Activated naive CD4-positive, alpha-beta T cell treated with anti-CD3 and anti-CD28 coated beads, Interleukin-2, amount 50 U/mL, for 72 hours (primary cell): ENCODE measurements at regions not wholly inside any gene's neighbourhood (a gene's known extent, or its start where the extent isn't known, plus 50 kb on each side); places are given as distances from the start of the nearest gene placed in this dataset.

ENCODE experiments used
- ATAC-seq, 2 donors: fragments of 150-1000 bp; cut with Tn5 transposase; 2 replicates each; pipeline ENCODE4 v1.10.0; 2021; ENCODE audit warnings: mild to moderate bottlenecking in 2 of 2, moderate library complexity in 2 of 2
- DNase-seq, 2 donors: peaks; one replicate each; pipeline ENCODE4 v3.0.0; 2021 to 2022; ENCODE audit warnings: low spot score in 2 of 2
- H3K27ac Mint-ChIP-seq, 2 donors: one replicate each; pipeline ENCODE4 v1.8.0; 2022; ENCODE audit warnings: mild to moderate bottlenecking in 2 of 2, mixed read lengths in 2 of 2
- H3K36me3 Mint-ChIP-seq, 2 donors: one replicate each; pipeline ENCODE4 v1.8.0; 2022; ENCODE audit warnings: mixed read lengths in 2 of 2
- H3K9me3 Mint-ChIP-seq, 2 donors: one replicate each; pipeline ENCODE4 v1.8.0; 2022; ENCODE audit warnings: mixed read lengths in 2 of 2

GRCh38 chr7:22586101-22586785 lies 86.3 kb upstream of the STEAP1B start:
- DNase-seq (no peak), ATAC-seq (peak; percentile 22 to 48)
- H3K9me3 Mint-ChIP-seq = no peaks in the 10 kb centered on the region
- H3K36me3 Mint-ChIP-seq = no peaks in the 10 kb centered on the region
- no peak overlapping the region for H3K27ac Mint-ChIP-seq

GRCh38 chr7:22584179-22584578 lies 84.2 kb upstream of the STEAP1B start:
- Mint-ChIP-seq H3K36me3 (no peaks in the 10 kb centered on the region), H3K9me3 (peaks cover 0 to 7% of the 10 kb centered on the region in 2 donors), H3K27ac (no peak overlapping the region)
- no peak for ATAC-seq
- no peak for DNase-seq

- ATAC-seq (no peak), DNase-seq (no peak)
- H3K9me3 Mint-ChIP-seq = peaks cover 0 to 11% of the 10 kb centered on the region in 2 donors
- H3K36me3 Mint-ChIP-seq = no peaks in the 10 kb centered on the region
- H3K27ac Mint-ChIP-seq = no peak overlapping the region
These were observed 83.1 kb upstream of the STEAP1B start for GRCh38 chr7:22582863-22583622.

GRCh38 chr7:22581099-22581498 lies 81.1 kb upstream of the STEAP1B start:
- ATAC-seq = no peak
- no peak for DNase-seq
- no peak overlapping the region for H3K27ac Mint-ChIP-seq
- H3K9me3 Mint-ChIP-seq = peaks cover 0 to 11% of the 10 kb centered on the region in 2 donors
- peaks cover 0 to 5% of the 10 kb centered on the region in 2 donors for H3K36me3 Mint-ChIP-seq

GRCh38 chr7:22579961-22580360 lies 80.0 kb upstream of the STEAP1B start:
- H3K36me3 Mint-ChIP-seq = peaks cover 0 to 5% of the 10 kb centered on the region in 2 donors
- no peak overlapping the region for H3K27ac Mint-ChIP-seq
- DNase-seq (no peak), ATAC-seq (no peak)
- peaks cover 0 to 11% of the 10 kb centered on the region in 2 donors for H3K9me3 Mint-ChIP-seq

GRCh38 chr7:22578007-22578733 lies 78.2 kb upstream of the STEAP1B start:
- DNase-seq (no peak), ATAC-seq (no peak)
- H3K9me3 Mint-ChIP-seq = peaks cover 0 to 11% of the 10 kb centered on the region in 2 donors
- H3K27ac Mint-ChIP-seq = no peak overlapping the region
- H3K36me3 Mint-ChIP-seq = peaks cover 0 to 5% of the 10 kb centered on the region in 2 donors

GRCh38 chr7:22577470-22578001 lies 77.5 kb upstream of the STEAP1B start:
- ATAC-seq (no peak), DNase-seq (no peak)
- peaks cover 0 to 5% of the 10 kb centered on the region in 2 donors for H3K36me3 Mint-ChIP-seq
- peaks cover 0 to 11% of the 10 kb centered on the region in 2 donors for H3K9me3 Mint-ChIP-seq
- H3K27ac Mint-ChIP-seq = no peak overlapping the region

GRCh38 chr7:22576612-22577469 lies 76.9 kb upstream of the STEAP1B start:
- DNase-seq (no peak), ATAC-seq (no peak)
- peaks cover 0 to 5% of the 10 kb centered on the region in 2 donors for H3K36me3 Mint-ChIP-seq
- H3K27ac Mint-ChIP-seq = no peak overlapping the region
- H3K9me3 Mint-ChIP-seq = peaks cover 0 to 11% of the 10 kb centered on the region in 2 donors

- H3K27ac Mint-ChIP-seq = no peak overlapping the region
- H3K36me3 Mint-ChIP-seq = peaks cover 0 to 5% of the 10 kb centered on the region in 2 donors
- peaks cover 0 to 11% of the 10 kb centered on the region in 2 donors for H3K9me3 Mint-ChIP-seq
- no peak for ATAC-seq
- DNase-seq = no peak
These were observed 74.9 kb upstream of the STEAP1B start for GRCh38 chr7:22574754-22575520.

GRCh38 chr7:22572937-22573336 lies 72.9 kb upstream of the STEAP1B start:
- no peak for ATAC-seq

GRCh38 chr7:22572292-22572691 lies 72.3 kb upstream of the STEAP1B start:
- Mint-ChIP-seq H3K9me3 (no peaks in the 10 kb centered on the region), H3K36me3 (no peaks in the 10 kb centered on the region), H3K27ac (no peak overlapping the region)
- DNase-seq = no peak
- ATAC-seq = no peak

More at GRCh38 chr7:22572937-22573336, 72.9 kb upstream of the STEAP1B start:
- Mint-ChIP-seq H3K9me3 (no peaks in the 10 kb centered on the region), H3K27ac (no peak overlapping the region), H3K36me3 (peaks cover 0 to 5% of the 10 kb centered on the region in 2 donors)
- DNase-seq = no peak

GRCh38 chr7:22571766-22572165 lies 71.8 kb upstream of the STEAP1B start:
- Mint-ChIP-seq H3K9me3 (no peaks in the 10 kb centered on the region), H3K36me3 (no peaks in the 10 kb centered on the region), H3K27ac (no peak overlapping the region)
- no peak for ATAC-seq
- no peak for DNase-seq

GRCh38 chr7:22569586-22570321 lies 69.8 kb upstream of the STEAP1B start:
- Mint-ChIP-seq H3K27ac (no peak overlapping the region), H3K36me3 (no peaks in the 10 kb centered on the region), H3K9me3 (no peaks in the 10 kb centered on the region)
- ATAC-seq = no peak
- no peak for DNase-seq

- Mint-ChIP-seq H3K36me3 (no peaks in the 10 kb centered on the region), H3K9me3 (no peaks in the 10 kb centered on the region), H3K27ac (no peak overlapping the region)
- ATAC-seq (no peak), DNase-seq (no peak)
These were observed 66.6 kb upstream of the STEAP1B start for GRCh38 chr7:22566592-22566991.

- H3K27ac Mint-ChIP-seq = no peak overlapping the region
- H3K9me3 Mint-ChIP-seq = no peaks in the 10 kb centered on the region
- no peaks in the 10 kb centered on the region for H3K36me3 Mint-ChIP-seq
- DNase-seq (no peak), ATAC-seq (no peak)
These were observed 66.2 kb upstream of the STEAP1B start for GRCh38 chr7:22566176-22566575.
